PC-9 (cell line): ENCODE measurements at regions not wholly inside any gene's neighbourhood (a gene's known extent, or its start where the extent isn't known, plus 50 kb on each side); places are given as distances from the start of the nearest gene placed in this dataset.

Experiments used
- BruUV-seq: library from RNA; stranded (reverse); fragments of 400-500 nt; replicated peaks from 2 replicates; lab custom pipeline; 2021; lab: Mats Ljungman, UMichigan
- CTCF ChIA-PET: fragments of 300-600 bp; sonication (Branson Sonifier 250); formaldehyde crosslinking; loops from one replicate; lab custom pipeline; 2022; ENCODE audit warnings: antibody characterized with exemption; lab: Charles Lee
- POLR2A ChIA-PET: fragments of 300-600 bp; sonication (Branson Sonifier 250); formaldehyde crosslinking; loops from one replicate; lab custom pipeline; 2022; ENCODE audit warnings: antibody characterized with exemption; ENCODE audit not compliant: unreplicated experiment; lab: Charles Lee
- DNase-seq, 2 experiments: peaks; one replicate each; pipeline versions ENCODE4 v3.0.0 to v3.0.0-alpha.2; 2015 to 2022; ENCODE audit warnings: mixed read lengths in 1 of 2
- H2AFZ ChIP-seq: fragments of 200-600 bp; sonication (generic); 2 replicates; pipeline ENCODE4 v1.8.1; 2017; ENCODE audit warnings: antibody characterized with exemption
- H3F3A ChIP-seq: fragments of 200-600 bp; sonication (generic); 2 replicates; pipeline ENCODE4 v1.8.1; 2017; ENCODE audit warnings: antibody characterized with exemption, mild to moderate bottlenecking, low read depth; ENCODE audit not compliant: insufficient read depth
- H3K27ac ChIP-seq: fragments of 200-600 bp; sonication (generic); 2 replicates; pipeline ENCODE4 v1.6.1; 2016; ENCODE audit warnings: mixed run types
- H3K27me3 ChIP-seq: fragments of 200-600 bp; sonication (generic); 2 replicates; pipeline ENCODE4 v1.6.1; 2016; ENCODE audit warnings: low read depth, mixed run types; ENCODE audit not compliant: insufficient read depth
- H3K36me3 ChIP-seq: fragments of 200-600 bp; sonication (generic); 2 replicates; pipeline ENCODE4 v1.6.1; 2016; ENCODE audit warnings: low read depth, mixed run types
- H3K4me1 ChIP-seq: fragments of 200-600 bp; sonication (generic); replicated peaks from 2 replicates; pipeline ENCODE4 v1.6.1; 2016; ENCODE audit warnings: mixed run types; ENCODE audit not compliant: insufficient read depth
- H3K4me2 ChIP-seq: fragments of 200-600 bp; sonication (generic); 2 replicates; pipeline ENCODE4 v1.6.1; 2017; ENCODE audit warnings: mixed run types
- H3K4me3 ChIP-seq: fragments of 200-600 bp; sonication (generic); 2 replicates; pipeline ENCODE4 v1.6.1; 2016; ENCODE audit warnings: mixed run types
- H3K79me2 ChIP-seq: fragments of 200-600 bp; sonication (generic); 2 replicates; pipeline ENCODE4 v1.6.1; 2017; ENCODE audit warnings: low read depth, mixed run types
- H3K9me2 ChIP-seq: fragments of 200-600 bp; sonication (generic); 2 replicates; pipeline ENCODE4 v1.8.1; 2017; ENCODE audit warnings: mild to moderate bottlenecking; ENCODE audit not compliant: insufficient read depth
- H3K9me3 ChIP-seq: fragments of 200-600 bp; sonication (generic); 2 replicates; pipeline ENCODE4 v1.8.1; 2016; ENCODE audit warnings: low read depth; ENCODE audit not compliant: insufficient read depth
- H4K20me1 ChIP-seq: fragments of 200-600 bp; sonication (generic); 2 replicates; pipeline ENCODE4 v1.8.1; 2017; ENCODE audit not compliant: insufficient read depth
- CTCF ChIP-seq: fragments of 200-600 bp; sonication (generic); conservative IDR thresholded peaks from 2 replicates; pipeline ENCODE4 v1.6.1; 2017; ENCODE audit warnings: mixed run types, antibody characterized with exemption, mild to moderate bottlenecking, moderate library complexity
- EZH2 ChIP-seq: fragments of 200-600 bp; sonication (generic); IDR thresholded peaks from 2 replicates; pipeline ENCODE4 v1.8.0; 2017; ENCODE audit warnings: antibody characterized with exemption, low read depth
- intact Hi-C: fragments of 100-400 bp; cut with micrococcal nuclease; formaldehyde crosslinking; loops from one replicate; pipeline ENCODE4 v1.10.0; 2022; ENCODE audit not compliant: unreplicated experiment

- Histone ChIP-seq H3K4me2 (no peak overlapping the region), H3K4me3 (no peak overlapping the region), H3K4me1 (no peaks in the 10 kb centered on the region), H3K79me2 (no peaks in the 10 kb centered on the region), H3K27me3 (no peaks in the 10 kb centered on the region), H4K20me1 (no peaks in the 10 kb centered on the region), H3K9me2 (no peaks in the 10 kb centered on the region; the same call in 1 of the 2 replicates), H2AFZ (no peak overlapping the region), H3K36me3 (no peaks in the 10 kb centered on the region), H3K27ac (no peak overlapping the region), H3F3A (no peaks in the 10 kb centered on the region), H3K9me3 (no peaks in the 10 kb centered on the region)
- intact Hi-C loops: no loop called here
- CTCF ChIA-PET: no interaction called here
- TF ChIP-seq CTCF: no peak
- no peak for TF ChIP-seq EZH2
- no TSS peak for BruUV-seq
- POLR2A ChIA-PET: no interaction called here
- DNase-seq: no peak
These were observed 157.4 kb upstream of the TBX20 start for GRCh38 chr7:35411331-35411730.

- no peak overlapping the region for H3K4me3 ChIP-seq
- no peaks in the 10 kb centered on the region for H3K79me2 ChIP-seq
- no peaks in the 10 kb centered on the region for H4K20me1 ChIP-seq
- H3K4me1 ChIP-seq: no peaks in the 10 kb centered on the region
- no peak overlapping the region for H2AFZ ChIP-seq
- H3K27me3 ChIP-seq: no peaks in the 10 kb centered on the region
- CTCF ChIA-PET: no interaction called here
- TF ChIP-seq EZH2 (no peak), CTCF (no peak)
- no peak overlapping the region for H3K27ac ChIP-seq
- POLR2A ChIA-PET: no interaction called here
- BruUV-seq: no TSS peak
- no peak for DNase-seq
- intact Hi-C loops: no loop called here
- no peak overlapping the region for H3K4me2 ChIP-seq
- no peaks in the 10 kb centered on the region for H3F3A ChIP-seq
- H3K36me3 ChIP-seq: no peaks in the 10 kb centered on the region
- H3K9me3 ChIP-seq: no peaks in the 10 kb centered on the region
- no peaks in the 10 kb centered on the region; the same call in 1 of the 2 replicates for H3K9me2 ChIP-seq
These were observed 151.6 kb upstream of the TBX20 start for GRCh38 chr7:35405461-35405860.

GRCh38 chr7:35401217-35401879 is 147.4 kb upstream of the TBX20 start:
- POLR2A ChIA-PET: no interaction called here
- intact Hi-C loops: no loop called here
- BruUV-seq: no TSS peak

More at GRCh38 chr7:35401217-35401879, 147.4 kb upstream of the TBX20 start:
- Histone ChIP-seq H3K9me2 (no peaks in the 10 kb centered on the region), H3K27ac (no peak overlapping the region), H3K9me3 (no peaks in the 10 kb centered on the region), H3K4me2 (no peak overlapping the region), H3F3A (no peaks in the 10 kb centered on the region), H4K20me1 (no peaks in the 10 kb centered on the region), H3K4me3 (no peak overlapping the region), H3K36me3 (no peaks in the 10 kb centered on the region), H3K79me2 (no peaks in the 10 kb centered on the region), H3K4me1 (no peaks in the 10 kb centered on the region), H3K27me3 (no peaks in the 10 kb centered on the region), H2AFZ (no peak overlapping the region)
- CTCF ChIA-PET: no interaction called here
- TF ChIP-seq CTCF (no peak), EZH2 (no peak)
- no peak for DNase-seq
